Kidney (tissue), 13 donors: ENCODE measurements at regions not wholly inside any gene's neighbourhood (a gene's known extent, or its start where the extent isn't known, plus 50 kb on each side); places are given as distances from the start of the nearest gene placed in this dataset.
"Not testable (repeated sequence)": the region's sequence is repeated elsewhere in the genome, so short reads cannot be mapped to it uniquely, and the experiment has no call there.

Source experiments
- DNase-seq, 5 donors: peaks; one replicate each; pipeline ENCODE4 v3.0.0-alpha.2; 2013 to 2020
- FAIRE-seq: peaks from 2 replicates; lab custom pipeline; 2012; peaks lifted over from hg19 to GRCh38; lab: Jason Lieb, UNC
- H3K27ac ChIP-seq, 2 donors: one replicate each; pipeline ENCODE4 v1.7.0; 2013; ENCODE audit warnings: low read depth in 2 of 2, low read length in 2 of 2, inconsistent platforms in 1 of 2
- H3K27me3 ChIP-seq: one replicate; pipeline ENCODE4 v1.7.1; 2013; ENCODE audit warnings: low read length, inconsistent platforms; ENCODE audit not compliant: control insufficient read depth, insufficient read depth
- H3K36me3 ChIP-seq, 3 donors: one replicate each; pipeline versions ENCODE4 v1.7.0 to v1.7.1; 2013; ENCODE audit warnings: low read length in 3 of 3, control low read depth in 1 of 3, inconsistent platforms in 1 of 3; ENCODE audit not compliant: insufficient read depth in 3 of 3, control insufficient read depth in 2 of 3
- H3K4me1 ChIP-seq, 3 donors: one replicate each; pipeline versions ENCODE4 v1.7.0 to v1.7.1; 2013; ENCODE audit warnings: low read length in 3 of 3, inconsistent platforms in 1 of 3, low read depth in 1 of 3; ENCODE audit not compliant: control insufficient read depth in 2 of 3, insufficient read depth in 2 of 3
- H3K4me3 ChIP-seq, 3 donors: one replicate each; pipeline versions ENCODE4 v1.7.0 to v1.8.1; 2013; ENCODE audit warnings: low read length in 3 of 3, control low read depth in 1 of 3, inconsistent platforms in 1 of 3
- H3K9ac ChIP-seq, 3 donors: one replicate each; pipeline versions ENCODE4 v1.7.0 to v1.7.1; 2013; ENCODE audit warnings: low read length in 3 of 3, control low read depth in 1 of 3, inconsistent platforms in 1 of 3
- H3K9me3 ChIP-seq, 3 donors: one replicate each; pipeline versions ENCODE4 v1.7.0 to v1.7.1; 2013; ENCODE audit warnings: low read length in 3 of 3, control low read depth in 1 of 3, inconsistent platforms in 1 of 3; ENCODE audit not compliant: control insufficient read depth in 2 of 3, insufficient read depth in 1 of 3
- CTCF ChIP-seq: IDR thresholded peaks from 3 replicates; pipeline ENCODE4 v1.5.1; 2012; ENCODE audit warnings: mild to moderate bottlenecking, moderate library complexity, borderline replicate concordance; ENCODE audit not compliant: insufficient read depth; ENCODE audit errors: extremely low read depth
- intact Hi-C: fragments of 100-400 bp; cut with DNase I; formaldehyde crosslinking; loops from one replicate; pipeline ENCODE4 v1.11.1; 2022
- donor health status: control.
- donor health status: control.
- donor health status: control.
- donor health status: control.
- donor health status: control.
- donor health status: DM: yes; HTN: yes; CAD: no.
- donor health status: Normal renal cell carcinoma (clear cell type).

DNA sequence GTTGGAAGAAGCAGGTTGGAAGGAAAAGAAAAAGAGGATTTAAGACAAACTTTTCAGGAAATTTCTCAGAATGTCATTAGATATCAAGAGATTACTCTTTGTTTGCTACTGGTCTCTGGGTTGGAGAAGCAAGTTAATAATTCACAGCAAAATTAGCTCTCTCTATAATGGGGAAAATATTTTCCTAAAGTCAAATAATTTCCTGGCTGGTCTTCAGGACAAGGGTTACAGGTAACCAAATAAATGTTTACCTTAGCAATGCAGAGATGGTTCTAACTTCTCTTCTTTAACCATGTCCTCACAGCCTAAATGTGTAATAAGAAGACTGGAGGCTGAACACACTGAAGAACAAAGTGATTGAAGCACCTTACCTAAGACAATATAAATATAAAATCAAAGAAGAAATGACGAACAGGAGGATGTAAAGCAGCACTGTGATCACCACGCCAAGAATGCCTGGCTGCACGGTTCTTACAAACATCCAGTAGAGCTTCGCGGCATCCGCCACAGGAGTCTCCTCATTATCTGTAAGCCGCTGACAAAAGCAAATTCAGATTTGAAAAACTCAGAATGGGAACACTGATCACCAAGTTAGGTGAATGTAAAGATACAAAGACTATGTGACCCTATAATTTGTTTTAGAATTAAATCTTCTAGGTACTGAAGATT lies 717.5 kb downstream of the TFAP2A start:
- intact Hi-C loops, result no loop called here
- Histone ChIP-seq H3K27me3 (no peaks in the 10 kb centered on the region), H3K4me3 (no peak overlapping the region), H3K36me3 (no peaks in the 10 kb centered on the region), H3K4me1 (no peaks in the 10 kb centered on the region), H3K27ac (no peak overlapping the region), H3K9ac (no peak overlapping the region), H3K9me3 (peaks cover 0 to 5% (median 0%) of the 10 kb centered on the region in 3 donors)
- no peak for TF ChIP-seq CTCF
- no peak for FAIRE-seq
- DNase-seq, result no peak

- Histone ChIP-seq H3K4me1 (no peaks in the 10 kb centered on the region), H3K27ac (no peak overlapping the region), H3K36me3 (no peaks in the 10 kb centered on the region), H3K9ac (no peak overlapping the region), H3K27me3 (no peaks in the 10 kb centered on the region), H3K4me3 (no peak overlapping the region), H3K9me3 (no peaks in the 10 kb centered on the region)
- intact Hi-C loops, result no loop called here
- FAIRE-seq (no peak), DNase-seq (peak in 2 of 5 donors; percentile 17 to 25)
- no peak for TF ChIP-seq CTCF
Observed at GRCh38 chr6:9690388-9690787, 724.5 kb downstream of the TFAP2A start.

DNA sequence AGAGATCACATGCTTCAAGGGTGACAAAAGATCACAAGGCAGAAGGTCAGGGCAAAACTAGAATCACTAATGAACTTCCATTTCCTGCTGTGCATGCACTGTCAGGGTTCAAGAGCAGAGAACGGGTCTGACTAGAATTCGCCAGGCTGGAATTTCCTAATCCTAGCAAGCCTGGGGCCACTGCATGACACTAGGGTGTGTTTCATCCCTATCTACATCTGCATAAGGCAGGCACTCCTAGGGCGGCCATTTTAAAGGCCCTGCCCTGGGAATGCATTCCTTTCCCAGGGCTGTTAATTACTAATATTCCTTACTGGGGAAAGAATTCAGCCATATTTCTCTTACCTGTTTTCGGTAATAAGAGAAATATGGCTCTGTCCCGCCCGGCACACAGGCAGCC lies 734.1 kb downstream of the TFAP2A start:
- DNase-seq, intact Hi-C loops, H3K27ac ChIP-seq, H3K4me1 ChIP-seq, H3K36me3 ChIP-seq, H3K4me3 ChIP-seq, H3K9me3 ChIP-seq, H3K27me3 ChIP-seq, H3K9ac ChIP-seq, FAIRE-seq: not testable (repeated sequence)

GRCh38 chr6:9675122-9675521 lies 739.8 kb downstream of the TFAP2A start:
- no peak overlapping the region for H3K27ac ChIP-seq
- no peak overlapping the region for H3K9ac ChIP-seq
- no peaks in the 10 kb centered on the region for H3K9me3 ChIP-seq
- H3K36me3 ChIP-seq, result no peaks in the 10 kb centered on the region
- intact Hi-C loops, result no loop called here
- no peaks in the 10 kb centered on the region for H3K27me3 ChIP-seq
- H3K4me3 ChIP-seq, result no peak overlapping the region
- DNase-seq, result peak in 3 of 5 donors; percentile 19 to 50 (median 43)
- TF ChIP-seq CTCF, result no peak
- no peak for FAIRE-seq
- H3K4me1 ChIP-seq, result no peaks in the 10 kb centered on the region
